PFSK-1 (cell line): ENCODE measurements at regions not wholly inside any gene's neighbourhood (a gene's known extent, or its start where the extent isn't known, plus 50 kb on each side); places are given as distances from the start of the nearest gene placed in this dataset.

Experiments used
- FOXP2 ChIP-seq: optimal IDR thresholded peaks from 2 replicates; pipeline ENCODE3; 2011; ENCODE audit warnings: borderline replicate concordance, control low read depth, inconsistent platforms; ENCODE audit not compliant: insufficient read depth; ENCODE audit errors: extremely low read length, extremely low read depth
- POLR2AphosphoS5 ChIP-seq: IDR thresholded peaks from 2 replicates; pipeline ENCODE4 v1.6.1; 2012; ENCODE audit warnings: low read depth, mild to moderate bottlenecking, control low read depth, low read length, moderate library complexity
- REST ChIP-seq, 2 experiments: IDR thresholded peaks; 2 replicates each; pipeline versions ENCODE4 v1.6.1 to v1.8.0; 2011 to 2012; ENCODE audit warnings: low read depth in 2 of 2, low read length in 2 of 2, control low read depth in 1 of 2, inconsistent platforms in 1 of 2, mild to moderate bottlenecking in 1 of 2, moderate library complexity in 1 of 2; ENCODE audit not compliant: insufficient read depth in 1 of 2
- TAF1 ChIP-seq: IDR thresholded peaks from 2 replicates; pipeline ENCODE4 v1.6.1; 2012; ENCODE audit warnings: low read length, control low read depth, borderline replicate concordance; ENCODE audit not compliant: insufficient read depth

DNA sequence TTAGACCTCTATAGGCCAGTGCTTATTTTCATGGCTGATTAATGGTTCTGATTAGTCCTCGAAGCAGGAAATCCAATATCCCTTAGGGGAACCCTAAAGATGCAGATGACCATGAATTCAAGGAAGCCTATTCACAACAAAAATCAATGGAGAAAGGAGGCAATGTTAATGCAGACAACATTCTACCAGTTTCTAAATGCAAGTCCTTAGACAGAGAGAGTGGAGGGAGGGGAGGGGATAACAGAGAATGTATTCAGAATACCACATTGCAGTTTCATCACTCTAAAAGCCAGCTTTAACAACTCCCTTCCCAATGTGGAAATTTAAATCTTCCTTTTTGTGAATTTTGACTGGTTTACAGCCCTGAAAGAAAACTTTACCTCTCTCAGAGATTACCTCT lies 87.1 kb upstream of the POU3F2 start:
- TF ChIP-seq REST (IDR thresholded peaks at IDR 0.05; ENCODE audit: insufficient read depth in 1 of 2, low read depth in 2 of 2, low read length in 2 of 2) (no peak), POLR2AphosphoS5 (no peak), TAF1 (no peak), FOXP2 (no peak)
